ENCODE measurements at regions not wholly inside any gene's neighbourhood (a gene's known extent, or its start where the extent isn't known, plus 50 kb on each side); places are given as distances from the start of the nearest gene placed in this dataset.
"Not testable (repeated sequence)": the region's sequence is repeated elsewhere in the genome, so short reads cannot be mapped to it uniquely, and the experiment has no call there.

- peak; percentile 43 for DNase-seq
These were observed 320.4 kb upstream of the KLF4 start for GRCh38 chr9:107809871-107810460.

- peak; percentile 56 for DNase-seq
These were observed 317.6 kb upstream of the KLF4 start for GRCh38 chr9:107807183-107807582.

DNA sequence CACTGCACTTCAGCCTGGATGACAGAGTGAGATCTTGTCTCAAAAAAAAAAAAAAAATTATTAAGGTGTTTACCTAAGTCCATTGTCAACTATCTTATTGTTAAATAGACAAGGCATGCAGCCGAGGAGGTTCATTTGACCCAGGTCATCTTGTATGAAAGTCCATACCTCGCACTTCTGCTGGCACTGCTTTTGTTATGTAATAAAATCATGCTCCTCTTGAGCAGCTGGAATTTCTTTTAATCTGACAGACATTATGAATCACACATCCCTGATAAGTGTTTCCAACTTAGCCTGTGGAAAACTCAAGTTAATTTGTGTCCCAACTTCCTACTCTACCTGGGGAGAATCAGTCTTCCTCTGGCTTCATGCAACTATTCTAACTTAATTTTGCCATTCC is 315.6 kb upstream of the KLF4 start:
- DNase-seq, result no peak

DNA sequence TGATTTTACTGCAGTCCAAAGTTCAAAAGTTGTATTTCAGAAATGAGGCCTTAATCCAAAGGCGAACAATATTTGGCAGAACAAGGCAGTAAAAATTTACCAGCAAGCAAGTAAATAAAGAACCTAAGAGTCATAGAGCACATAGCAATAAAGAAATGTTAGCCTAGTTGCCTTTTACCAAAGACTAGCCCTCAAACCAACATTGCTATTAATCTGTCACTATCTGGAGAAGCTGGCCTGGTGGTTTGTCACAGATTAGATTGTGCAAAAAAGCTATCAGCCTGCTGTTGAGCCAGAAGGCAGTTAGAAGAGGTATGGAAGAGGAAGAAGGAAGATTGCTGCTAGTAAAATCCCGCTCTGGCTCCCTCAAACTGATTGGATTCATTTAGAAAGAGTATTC is 304.7 kb upstream of the KLF4 start:
- no peak for DNase-seq

DNA sequence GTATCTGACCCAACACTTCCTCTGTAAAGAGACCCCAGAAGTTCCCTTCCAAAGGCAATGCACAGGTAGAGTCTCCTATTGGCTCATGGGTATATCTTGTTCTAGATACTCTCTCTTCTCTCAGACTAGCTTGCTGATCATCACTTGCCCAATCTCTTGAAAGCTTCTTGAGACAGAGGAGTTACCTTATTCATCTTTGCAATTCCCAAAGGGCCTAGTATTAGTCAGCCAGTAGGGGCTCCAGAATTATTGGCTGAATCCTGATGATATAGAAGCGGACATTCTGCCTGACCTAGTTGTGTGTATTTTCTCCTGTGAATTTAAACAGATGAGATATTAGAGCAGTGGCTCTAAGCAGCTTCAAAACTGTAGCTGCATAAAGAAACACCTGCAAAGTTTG is 304.0 kb upstream of the KLF4 start:
- peak; percentile 16 for DNase-seq

DNA sequence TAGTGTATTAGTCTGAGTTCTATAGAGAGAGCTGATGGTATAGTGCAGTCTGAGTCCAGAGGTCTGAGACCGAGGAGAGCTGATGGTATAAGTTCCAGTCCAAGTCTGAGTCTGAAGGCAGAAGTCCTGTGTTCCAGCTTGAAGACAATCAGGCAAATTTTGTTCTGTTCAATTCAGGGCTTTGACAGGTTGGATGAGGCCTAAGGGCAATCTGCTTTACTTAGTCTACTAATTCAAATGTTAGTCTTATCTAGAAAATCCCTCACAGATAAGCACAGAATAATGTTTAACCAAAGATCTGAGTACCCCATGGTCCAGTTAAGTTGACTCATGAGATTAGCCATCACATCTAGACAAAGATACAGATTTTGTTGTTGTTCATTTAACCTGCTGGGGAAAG is 303.0 kb upstream of the KLF4 start:
- no peak for DNase-seq

- DNase-seq, result no peak
These were observed 302.4 kb upstream of the KLF4 start for GRCh38 chr9:107792006-107792405.

- no peak for DNase-seq
These were observed 299.6 kb upstream of the KLF4 start for GRCh38 chr9:107789001-107789700.

- no peak for DNase-seq
These were observed 297.0 kb upstream of the KLF4 start for GRCh38 chr9:107786561-107786960.

DNA sequence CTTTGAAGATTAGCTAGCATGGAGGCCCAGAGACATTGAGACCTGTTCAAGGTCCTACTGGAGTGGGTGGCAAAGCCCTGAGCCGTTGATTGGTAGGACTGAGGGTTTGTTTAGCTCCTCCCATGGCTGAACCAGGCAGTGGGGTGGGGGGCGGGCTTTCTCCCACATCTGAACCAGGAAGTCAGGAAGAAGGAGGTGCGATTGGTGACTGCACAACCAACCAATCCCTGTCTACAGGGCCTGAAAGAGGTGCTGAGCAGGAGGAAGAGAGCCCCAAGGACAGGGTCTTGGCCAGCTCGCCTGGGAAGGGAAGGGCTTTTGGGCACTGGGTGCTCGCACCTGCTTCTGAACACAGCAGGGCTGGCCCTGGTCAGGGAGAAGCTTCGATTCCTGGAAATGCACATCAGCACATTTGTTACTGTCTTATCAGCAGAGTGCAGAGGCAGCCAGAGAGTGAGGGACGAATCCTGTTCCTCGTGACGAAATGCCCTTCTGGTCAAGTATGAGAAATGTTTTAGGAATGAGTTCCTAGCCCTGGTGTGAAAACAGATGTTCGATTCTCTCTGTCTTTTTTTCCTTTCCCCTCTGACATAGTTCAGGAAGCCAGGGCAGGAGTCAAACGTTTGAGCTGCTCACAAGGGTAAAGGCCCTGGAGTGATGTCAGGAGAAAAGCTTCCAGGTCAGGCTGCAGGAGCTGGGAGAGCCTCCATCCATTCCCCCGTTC is 294.8 kb upstream of the KLF4 start:
- peak; percentile 62 for DNase-seq

GRCh38 chr9:107782789-107783188 is 293.2 kb upstream of the KLF4 start:
- DNase-seq, result no peak

DNA sequence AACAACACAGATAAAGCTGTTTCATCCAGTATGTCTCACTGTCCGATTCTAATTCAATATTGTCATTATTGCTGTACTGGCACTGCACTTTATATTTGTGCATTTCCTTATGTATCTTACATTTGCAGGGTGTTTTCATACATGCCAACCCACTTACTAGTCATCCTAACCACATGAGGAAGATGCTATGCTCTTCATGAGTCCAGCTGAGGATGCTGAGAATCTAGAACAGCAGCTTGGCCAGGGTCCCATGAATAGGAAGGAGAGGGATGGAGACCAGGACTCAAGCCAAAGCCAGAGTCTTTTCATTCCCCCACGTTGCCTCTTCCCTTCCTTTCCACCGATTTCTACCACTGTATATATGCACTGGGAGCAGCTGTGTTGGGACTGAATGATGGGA is 292.8 kb upstream of the KLF4 start:
- DNase-seq, result peak; percentile 70

- DNase-seq, result no peak
These were observed 291.4 kb upstream of the KLF4 start for GRCh38 chr9:107780960-107781359.

GRCh38 chr9:107779731-107780130 is 290.2 kb upstream of the KLF4 start:
- DNase-seq, result no peak

- no peak for DNase-seq
These were observed 289.1 kb upstream of the KLF4 start for GRCh38 chr9:107778661-107779060.

- DNase-seq, result not testable (repeated sequence)
These were observed 284.5 kb upstream of the KLF4 start for GRCh38 chr9:107774099-107774498.

DNA sequence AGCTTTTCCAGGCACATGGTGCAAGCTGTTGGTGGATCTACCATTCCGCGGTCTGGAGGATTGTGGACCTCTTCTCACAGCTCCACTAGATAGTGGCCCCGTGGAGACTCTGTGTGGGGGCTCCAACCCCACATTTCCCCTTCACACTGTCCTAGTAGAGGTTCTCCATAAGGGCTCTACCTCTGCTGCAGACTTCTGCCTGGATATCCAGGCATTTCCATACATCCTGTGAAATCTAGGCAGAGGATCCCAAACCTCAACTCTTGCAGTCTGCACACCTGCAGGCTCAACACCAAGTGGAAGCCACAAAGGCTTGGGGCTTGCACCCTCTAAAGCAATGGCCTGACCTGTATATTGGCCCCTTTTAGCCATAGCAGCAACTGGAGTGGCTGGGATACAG is 283.4 kb upstream of the KLF4 start:
- DNase-seq, result no peak

DNA sequence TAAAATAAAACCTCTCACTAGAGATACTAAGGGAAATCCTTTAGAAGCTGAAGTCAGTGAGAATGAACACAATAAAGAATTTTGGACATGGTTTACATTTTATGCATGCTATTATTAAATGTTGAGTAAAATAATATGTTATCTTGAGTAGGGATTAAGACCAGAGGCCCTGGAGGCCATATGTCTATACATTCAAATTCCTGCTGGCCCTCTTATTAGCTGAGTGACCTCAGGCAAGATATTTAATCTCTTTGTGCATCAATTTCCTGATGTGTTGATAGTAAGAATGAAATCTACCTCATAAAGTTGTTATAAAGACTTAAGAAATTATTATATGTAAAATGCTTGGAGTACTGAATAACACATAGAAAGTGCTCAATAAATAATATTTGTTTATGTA is 281.1 kb upstream of the KLF4 start:
- DNase-seq, result no peak

DNA sequence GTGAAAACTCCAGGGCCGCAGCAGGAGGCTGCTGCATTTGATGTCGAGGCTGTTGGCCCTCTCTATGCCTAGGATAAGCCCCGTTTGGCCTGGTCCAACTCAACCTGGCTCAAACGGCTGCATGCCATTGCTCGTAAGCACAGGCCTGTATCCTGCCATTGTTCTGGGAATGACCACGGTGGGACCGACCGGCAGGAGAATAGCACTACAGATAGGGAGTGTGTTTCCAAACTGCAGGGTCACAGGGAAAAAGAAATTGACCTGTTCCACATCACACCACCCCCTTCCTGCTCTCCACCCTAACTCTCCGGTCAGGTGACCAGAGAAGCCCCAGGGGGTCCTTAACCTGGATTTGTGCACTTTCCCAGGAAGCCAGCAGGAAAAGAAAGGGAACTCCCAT is 278.7 kb upstream of the KLF4 start:
- DNase-seq, result no peak

- no peak for DNase-seq
These were observed 278.1 kb upstream of the KLF4 start for GRCh38 chr9:107767711-107768110.

DNA sequence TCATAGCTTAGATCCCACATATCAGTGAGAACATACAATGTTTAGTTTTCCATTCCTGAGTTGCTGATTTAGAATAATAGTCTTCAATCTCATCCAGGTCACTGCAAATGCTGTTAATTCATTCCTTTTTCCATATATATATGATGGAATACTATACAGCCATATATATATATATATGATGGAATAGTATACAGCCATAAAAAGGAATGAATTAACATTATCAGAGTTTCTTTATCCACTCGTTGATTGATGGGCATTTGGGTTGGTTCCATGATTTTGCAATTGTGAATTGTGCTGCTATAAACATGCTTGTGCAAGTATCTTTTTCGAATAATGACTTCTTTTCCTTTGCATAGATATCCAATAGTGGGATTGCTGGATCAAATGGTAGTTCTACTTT is 273.9 kb upstream of the KLF4 start:
- DNase-seq, result not testable (repeated sequence)

GRCh38 chr9:107761307-107761706 is 271.7 kb upstream of the KLF4 start:
- no peak for DNase-seq

DNA sequence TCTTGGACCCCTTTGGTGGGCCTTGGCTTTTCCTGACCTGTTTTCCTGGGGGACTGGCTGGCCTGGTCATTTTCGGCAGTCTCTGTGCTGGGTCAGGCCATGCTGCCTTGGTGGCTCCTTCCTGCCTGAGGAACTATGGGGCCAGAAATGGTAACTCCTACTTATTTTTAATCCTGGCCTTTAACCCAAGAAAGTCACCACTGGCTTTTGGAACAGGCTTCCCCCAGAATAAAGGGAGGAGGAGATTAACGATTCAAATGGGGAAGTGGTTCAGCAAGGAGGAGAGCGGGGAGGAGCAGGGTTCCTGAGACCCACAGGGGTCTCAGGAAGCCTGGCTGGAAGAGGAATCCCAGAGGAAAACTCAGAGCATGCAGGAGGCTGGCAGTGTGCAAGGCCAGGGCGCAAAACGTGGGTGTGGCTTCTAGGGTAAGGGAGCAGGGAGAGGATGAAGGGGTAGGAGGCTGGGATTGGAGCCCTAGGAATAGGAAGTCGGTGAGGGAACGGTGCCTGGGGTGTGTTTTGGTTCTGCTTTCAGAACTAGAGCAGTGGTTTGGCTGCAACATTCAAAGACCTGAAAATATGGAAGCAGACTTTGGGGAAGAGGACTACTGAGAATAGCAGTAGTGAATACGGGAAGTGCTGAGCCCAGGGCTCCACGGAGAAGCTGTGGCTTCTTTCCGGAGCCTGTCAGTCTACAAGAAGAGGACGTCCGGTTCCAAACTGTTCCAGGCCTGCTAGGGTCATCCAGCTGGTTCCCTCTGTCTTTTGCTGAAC is 271.1 kb upstream of the KLF4 start:
- DNase-seq, result no peak

- DNase-seq, result no peak
These were observed 270.2 kb upstream of the KLF4 start for GRCh38 chr9:107759823-107760166.

All from fibroblast of skin of right biceps (primary cell).